Erythroblast (primary cell): ENCODE measurements at regions not wholly inside any gene's neighbourhood (a gene's known extent, or its start where the extent isn't known, plus 50 kb on each side); places are given as distances from the start of the nearest gene placed in this dataset.

ENCODE experiments used
- DNase-seq, 2 experiments: peaks; one replicate each; lab custom pipeline; 2025; lab: John Stamatoyannopoulos, UW
- GATA1 ChIP-seq: IDR thresholded peaks from 2 replicates; pipeline ENCODE4 v1.6.1; 2011; ENCODE audit warnings: low read depth, mild to moderate bottlenecking, control low read depth, low read length, moderate library complexity
- POLR2A ChIP-seq: IDR thresholded peaks from 2 replicates; pipeline ENCODE4 v1.6.1; 2011; ENCODE audit warnings: mild to moderate bottlenecking, low read length

GRCh38 chr10:33570495-33570894 lies 236.0 kb upstream of the NRP1 start:
- TF ChIP-seq GATA1 = no peak
- DNase-seq = no peak

DNA sequence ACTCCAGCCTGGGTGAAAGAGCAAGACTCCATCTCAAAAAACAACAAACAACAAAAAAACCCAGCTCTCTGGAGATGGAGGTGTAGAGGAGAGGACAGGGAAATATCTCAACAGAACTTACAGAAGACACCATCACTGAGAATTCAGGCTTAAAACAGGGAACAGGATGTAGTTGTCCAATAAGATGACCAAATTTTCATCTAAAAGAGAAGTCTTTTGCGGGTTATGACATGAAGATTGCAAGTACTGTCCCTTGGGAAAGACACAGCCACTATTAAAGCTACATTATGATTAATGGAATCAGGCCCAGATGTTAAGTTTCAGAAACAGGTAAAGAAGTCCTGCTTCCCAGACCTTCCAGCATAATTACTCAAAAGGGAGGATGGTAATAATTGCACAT lies 235.2 kb upstream of the NRP1 start:
- TF ChIP-seq POLR2A (no peak), GATA1 (no peak)
- no peak for DNase-seq

- no peak for DNase-seq
- TF ChIP-seq POLR2A = no peak
Measured at GRCh38 chr10:33566426-33566825, 232.0 kb upstream of the NRP1 start.

DNA sequence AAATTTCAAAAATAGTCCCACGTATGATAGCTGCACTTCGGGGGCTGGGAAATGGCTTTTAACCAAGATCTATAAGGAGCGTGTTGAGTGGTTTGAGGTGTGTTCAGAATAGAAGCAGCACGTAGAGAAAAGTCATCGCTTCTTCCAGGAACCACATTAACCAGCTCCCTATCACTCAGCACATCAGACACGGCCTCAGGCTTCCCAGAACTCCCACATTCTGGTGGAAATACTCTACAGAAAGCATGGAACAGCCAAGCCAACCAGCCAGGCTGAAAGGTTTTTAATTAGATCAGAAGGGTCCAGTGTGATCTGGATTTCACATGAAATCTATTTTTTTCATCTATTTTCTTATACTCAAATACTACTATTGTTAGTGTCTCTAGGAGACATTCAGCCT lies 231.5 kb upstream of the NRP1 start:
- TF ChIP-seq GATA1 (no peak), POLR2A (no peak)
- DNase-seq = no peak

- no peak for TF ChIP-seq GATA1
- no peak for TF ChIP-seq POLR2A
- DNase-seq = no peak
Measured at GRCh38 chr10:33565231-33565630, 230.8 kb upstream of the NRP1 start.

DNA sequence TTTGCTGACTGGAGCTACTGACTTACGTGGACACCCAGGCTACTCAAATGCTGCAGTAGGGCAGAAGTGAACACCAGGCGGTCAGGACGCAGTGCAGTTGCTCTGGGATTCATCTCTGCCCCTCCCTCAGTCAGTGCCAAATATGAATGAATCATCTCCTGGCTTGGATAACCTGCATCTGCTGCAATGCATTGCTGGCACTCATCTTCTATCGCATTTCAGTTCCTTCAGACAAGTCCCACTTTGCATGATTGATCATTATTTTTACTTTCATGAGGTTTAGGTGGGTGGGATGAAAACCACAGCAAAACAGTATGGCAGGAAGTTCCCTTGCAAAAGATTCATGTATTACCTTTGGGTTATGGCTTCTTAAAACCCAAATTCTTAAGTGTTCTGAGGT lies 224.6 kb upstream of the NRP1 start:
- DNase-seq = no peak
- TF ChIP-seq GATA1 (no peak), POLR2A (no peak)

- TF ChIP-seq POLR2A (no peak), GATA1 (no peak)
- no peak for DNase-seq
Measured at GRCh38 chr10:33557313-33557712, 222.8 kb upstream of the NRP1 start.

DNA sequence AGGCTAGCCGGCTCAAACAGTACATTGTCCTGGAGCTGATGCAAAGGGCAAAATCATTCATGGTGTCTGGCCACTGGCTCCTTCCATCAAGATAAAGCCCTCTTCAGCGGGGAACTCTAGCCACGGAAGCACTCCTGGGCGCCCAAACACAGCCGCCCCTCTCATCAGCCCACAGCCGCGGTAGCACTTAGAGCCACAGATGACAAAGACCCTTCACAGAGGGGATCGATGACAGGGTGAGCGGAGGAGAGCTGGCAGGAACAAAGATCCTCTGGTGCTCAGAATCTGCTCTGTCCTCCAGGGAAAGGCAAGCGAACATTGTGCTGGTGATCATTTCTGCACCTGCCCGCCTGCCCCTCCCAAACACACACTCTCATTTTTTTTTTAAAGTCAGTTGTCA lies 222.2 kb upstream of the NRP1 start:
- no peak for TF ChIP-seq POLR2A
- no peak for TF ChIP-seq GATA1
- DNase-seq = no peak

GRCh38 chr10:33556103-33556502 lies 221.6 kb upstream of the NRP1 start:
- TF ChIP-seq GATA1 (no peak), POLR2A (no peak)
- no peak for DNase-seq

DNA sequence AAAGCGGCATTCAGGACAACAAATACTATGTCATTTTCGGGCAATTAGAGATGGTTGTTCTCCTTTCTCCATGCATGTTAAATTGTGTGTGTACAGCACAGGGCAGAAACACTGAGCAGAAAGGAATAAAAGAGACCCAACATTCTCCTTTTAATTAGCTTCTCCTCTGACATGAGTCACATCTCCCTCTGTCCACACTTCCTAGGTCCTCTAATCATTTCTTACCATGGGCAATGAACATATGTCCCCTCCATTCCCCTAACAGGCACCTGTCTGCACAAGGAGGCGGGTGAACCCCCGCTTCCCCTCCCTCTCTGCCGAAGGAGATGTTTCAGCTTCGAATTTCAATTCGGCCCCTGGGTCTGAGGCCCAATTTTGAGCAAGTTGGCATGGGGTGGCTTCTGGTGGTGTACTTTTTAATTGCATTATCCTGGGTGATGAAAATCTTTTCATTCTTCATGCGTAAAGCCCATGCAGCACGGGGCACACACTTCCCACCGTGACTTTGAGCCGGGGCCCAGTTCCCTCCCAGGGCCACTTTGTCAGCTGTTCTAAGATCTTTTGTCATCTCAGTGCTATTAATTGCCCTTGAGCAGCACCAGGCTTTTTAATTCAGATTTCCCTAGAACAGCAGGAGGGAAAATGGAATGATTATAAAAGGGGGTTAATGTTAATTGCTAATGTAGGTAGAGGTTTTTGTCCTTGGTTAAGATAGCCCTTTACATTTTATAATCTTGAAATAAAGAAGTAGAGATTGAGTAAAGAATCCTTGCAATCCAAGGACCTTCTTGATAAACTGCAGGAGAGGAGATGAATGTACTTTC lies 219.5 kb upstream of the NRP1 start:
- no peak for DNase-seq
- TF ChIP-seq POLR2A (no peak), GATA1 (no peak)

DNA sequence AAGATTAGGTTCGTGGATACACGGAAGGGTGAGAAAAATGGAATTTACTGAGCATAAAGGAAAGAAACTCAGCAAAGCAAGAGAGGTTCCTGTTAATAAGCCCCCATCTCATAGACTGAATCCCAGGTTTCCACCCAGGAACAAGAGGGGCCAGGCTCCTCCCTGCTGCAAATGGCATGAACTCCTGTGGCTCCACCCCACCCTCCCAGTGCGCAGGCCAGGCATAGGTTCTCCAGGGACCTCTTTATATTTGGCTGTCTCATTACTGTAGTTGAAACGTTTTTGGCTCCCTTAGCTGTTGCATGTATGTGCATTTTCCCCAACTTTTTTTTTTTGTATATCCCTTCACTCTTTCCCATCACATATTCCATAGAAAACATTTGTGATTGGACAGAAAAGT lies 217.8 kb upstream of the NRP1 start:
- DNase-seq = no peak
- TF ChIP-seq GATA1 (no peak), POLR2A (no peak)

DNA sequence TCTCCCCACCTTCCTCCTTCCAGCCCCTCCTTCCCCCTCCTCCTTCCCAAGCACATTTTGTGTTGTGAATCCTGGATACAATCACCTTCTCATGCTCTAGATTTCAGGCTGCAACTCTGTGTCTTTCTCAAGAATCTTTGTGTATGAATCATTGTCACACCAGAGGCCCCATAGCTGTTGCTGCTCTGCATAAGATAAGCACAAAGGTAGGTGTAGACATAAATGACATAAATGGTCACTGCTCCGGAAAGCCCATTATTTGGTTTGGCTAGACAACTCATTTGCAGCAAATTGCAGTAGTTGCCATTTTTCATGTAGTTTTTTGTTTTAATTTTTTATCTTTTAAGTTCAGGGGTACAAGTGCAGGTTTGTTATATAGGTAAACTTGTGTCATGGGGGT lies 216.3 kb upstream of the NRP1 start:
- TF ChIP-seq POLR2A = no peak
- DNase-seq = no peak

- DNase-seq = no peak
- TF ChIP-seq POLR2A = no peak
- no peak for TF ChIP-seq GATA1
Measured at GRCh38 chr10:33547976-33548375, 213.5 kb upstream of the NRP1 start.

DNA sequence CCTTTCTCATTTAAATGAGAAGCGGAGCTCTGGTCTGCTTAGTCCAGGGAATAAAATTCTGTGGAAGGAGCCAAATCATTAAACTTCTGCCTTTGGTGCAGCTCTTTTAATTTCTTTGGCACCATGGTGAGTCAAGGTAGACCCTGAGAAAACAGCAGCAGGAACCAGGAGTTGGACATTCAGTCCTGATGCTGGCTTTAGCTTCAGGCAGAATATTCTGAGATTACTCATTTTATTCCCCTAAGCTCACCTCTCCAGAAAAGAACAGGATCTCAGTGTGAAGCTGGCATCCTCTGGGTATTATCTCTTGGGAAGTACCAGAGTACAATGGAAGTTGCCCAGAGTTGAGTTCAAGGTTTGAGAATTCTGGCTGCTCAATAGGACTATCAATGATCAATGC lies 211.6 kb upstream of the NRP1 start:
- DNase-seq = no peak
- TF ChIP-seq GATA1 = no peak
- TF ChIP-seq POLR2A = no peak

- TF ChIP-seq GATA1 (no peak), POLR2A (no peak)
- DNase-seq = no peak
Measured at GRCh38 chr10:33542752-33543505, 208.5 kb upstream of the NRP1 start.
